HEK293 (cell line): ENCODE measurements at regions not wholly inside any gene's neighbourhood (a gene's known extent, or its start where the extent isn't known, plus 50 kb on each side); places are given as distances from the start of the nearest gene placed in this dataset.

Experiments used
- CTCF ChIA-PET: fragments of 350-600 bp; formaldehyde crosslinking; extraction: SDS; loops from one replicate; lab custom pipeline; 2021; ENCODE audit warnings: antibody characterized with exemption; lab: Yijun Ruan, JAX
- POLR2A ChIA-PET: fragments of 300-600 bp; formaldehyde crosslinking; extraction: SDS; loops from one replicate; lab custom pipeline; 2020; ENCODE audit warnings: antibody characterized with exemption, inconsistent platforms; lab: Yijun Ruan, JAX
- H3K27ac ChIP-seq: fragments of 200-500 bp; sonication (Bioruptor generic); 2 replicates; pipeline ENCODE4 v1.5.1; 2014; ENCODE audit warnings: low read depth, low read length, control low read depth, inconsistent platforms; ENCODE audit errors: extremely low read depth
- H3K36me3 ChIP-seq, 2 experiments: fragments of 200-500 bp in 1 of 2; sonication (Bioruptor generic) in 1 of 2; 1 replicate in 1 of 2; 2 replicates in 1 of 2; pipeline ENCODE4 v1.5.1; 2014 to 2017; ENCODE audit warnings: inconsistent platforms in 2 of 2, low read length in 2 of 2; ENCODE audit not compliant: control insufficient read depth in 2 of 2, insufficient read depth in 1 of 2
- H3K4me1 ChIP-seq: fragments of 200-500 bp; sonication (Bioruptor generic); 2 replicates; pipeline ENCODE4 v1.5.1; 2014; ENCODE audit warnings: mild to moderate bottlenecking, low read length, inconsistent platforms; ENCODE audit not compliant: control insufficient read depth, insufficient read depth
- H3K4me3 ChIP-seq: 2 replicates; pipeline ENCODE4 v1.5.1; 2011; ENCODE audit warnings: low read depth, mild to moderate bottlenecking, control low read depth, low read length, moderate library complexity
- H3K9me3 ChIP-seq: fragments of 200-500 bp; sonication (Bioruptor generic); 2 replicates; pipeline ENCODE4 v1.5.1; 2014; ENCODE audit warnings: low read depth, low read length, inconsistent platforms; ENCODE audit not compliant: control insufficient read depth, insufficient read depth
- EGR2 ChIP-seq: fragments of 450-650 bp; formaldehyde crosslinking; IDR thresholded peaks from 2 replicates; pipeline ENCODE4 v1.5.1; 2016; ENCODE audit warnings: low read depth, missing biosample characterization, missing genetic modification characterization
- GLI2 ChIP-seq: fragments of 450-650 bp; formaldehyde crosslinking; IDR thresholded peaks from 2 replicates; pipeline ENCODE4; 2017; ENCODE audit warnings: missing biosample characterization, missing genetic modification characterization, low read depth, borderline replicate concordance
- HOXC10 ChIP-seq: sonication (generic); formaldehyde crosslinking; IDR thresholded peaks from 2 replicates; pipeline ENCODE4 v1.8.1; 2023; ENCODE audit warnings: mild to moderate bottlenecking, missing genetic modification reagents
- MYNN ChIP-seq: fragments of 450-650 bp; formaldehyde crosslinking; IDR thresholded peaks from 2 replicates; pipeline ENCODE4 v1.5.1; 2016; ENCODE audit warnings: missing biosample characterization, missing genetic modification characterization, borderline replicate concordance
- RBAK ChIP-seq: fragments of 450-650 bp; formaldehyde crosslinking; IDR thresholded peaks from 2 replicates; pipeline ENCODE4 v1.5.1; 2016; ENCODE audit warnings: missing biosample characterization, missing genetic modification characterization
- SP3 ChIP-seq: fragments of 450-650 bp; formaldehyde crosslinking; IDR thresholded peaks from 2 replicates; pipeline ENCODE4 v1.5.1; 2016; ENCODE audit warnings: missing biosample characterization, missing genetic modification characterization
- TCF7L2 ChIP-seq: IDR thresholded peaks from 2 replicates; pipeline ENCODE4 v1.6.1; 2011; ENCODE audit warnings: low read depth, mild to moderate bottlenecking, inconsistent platforms, low read length, moderate library complexity, borderline replicate concordance
- WT1 ChIP-seq: fragments of 450-650 bp; formaldehyde crosslinking; IDR thresholded peaks from 2 replicates; pipeline ENCODE4 v1.5.1; 2016; ENCODE audit warnings: missing biosample characterization, missing genetic modification characterization
- ZBTB1 ChIP-seq: fragments of 450-650 bp; formaldehyde crosslinking; IDR thresholded peaks from 2 replicates; pipeline ENCODE4 v1.5.1; 2016; ENCODE audit warnings: missing biosample characterization, missing genetic modification characterization
- ZEB2 ChIP-seq: fragments of 450-650 bp; formaldehyde crosslinking; IDR thresholded peaks from 2 replicates; pipeline ENCODE4 v1.5.1; 2016; ENCODE audit warnings: missing biosample characterization, missing genetic modification characterization
- ZFP3 ChIP-seq: fragments of 450-650 bp; formaldehyde crosslinking; IDR thresholded peaks from 2 replicates; pipeline ENCODE4 v1.5.1; 2016; ENCODE audit warnings: low read depth, missing biosample characterization, missing genetic modification characterization
- ZNF140 ChIP-seq: fragments of 450-650 bp; formaldehyde crosslinking; IDR thresholded peaks from 2 replicates; pipeline ENCODE4 v1.5.1; 2016; ENCODE audit warnings: missing biosample characterization, missing genetic modification characterization
- ZNF24 ChIP-seq: fragments of 450-650 bp; formaldehyde crosslinking; IDR thresholded peaks from 2 replicates; pipeline ENCODE4 v1.5.1; 2016; ENCODE audit warnings: missing biosample characterization, missing genetic modification characterization
- ZNF248 ChIP-seq: fragments of 450-650 bp; formaldehyde crosslinking; IDR thresholded peaks from 2 replicates; pipeline ENCODE4 v1.5.1; 2017; ENCODE audit warnings: missing biosample characterization, missing genetic modification characterization
- ZNF280C ChIP-seq: fragments of 450-650 bp; formaldehyde crosslinking; IDR thresholded peaks from 2 replicates; pipeline ENCODE4 v1.5.1; 2016; ENCODE audit warnings: missing biosample characterization, missing genetic modification characterization
- ZNF366 ChIP-seq: fragments of 450-650 bp; formaldehyde crosslinking; conservative IDR thresholded peaks from 2 replicates; pipeline ENCODE4 v1.5.1; 2016; ENCODE audit warnings: missing biosample characterization, missing genetic modification characterization
- ZNF529 ChIP-seq: fragments of 450-650 bp; formaldehyde crosslinking; IDR thresholded peaks from 2 replicates; pipeline ENCODE4 v1.5.1; 2017; ENCODE audit warnings: missing genetic modification characterization, missing biosample characterization; ENCODE audit not compliant: insufficient replicate concordance
- ZNF654 ChIP-seq: fragments of 450-650 bp; formaldehyde crosslinking; IDR thresholded peaks from 2 replicates; pipeline ENCODE4 v1.5.1; 2016; ENCODE audit warnings: low read depth, missing biosample characterization, missing genetic modification characterization
- ZNF776 ChIP-seq: fragments of 450-650 bp; formaldehyde crosslinking; IDR thresholded peaks from 2 replicates; pipeline ENCODE4 v1.5.0; 2017; ENCODE audit warnings: missing biosample characterization, missing genetic modification characterization, borderline replicate concordance
- ZNF837 ChIP-seq: fragments of 450-650 bp; formaldehyde crosslinking; IDR thresholded peaks from 2 replicates; pipeline ENCODE4 v1.5.1; 2016; ENCODE audit warnings: missing biosample characterization, missing genetic modification characterization

- TF ChIP-seq ZNF366 = no peak
- TF ChIP-seq ZNF654 (tag by site-specific recombination) = peak; percentile 79
- TF ChIP-seq, all 188 proteins: peak for 3
Measured at GRCh38 chr1:93021539-93022134, 57.4 kb upstream of the MTF2 start (continued).

- POLR2A ChIA-PET = no interaction called here
- H3K4me3 ChIP-seq = no peak overlapping the region
- CTCF ChIA-PET = interaction anchor here (1.1 to 4.2 kb wide), 4 partner anchors 34 to 544 kb away, joined by 3 to 48 read pairs (median 4); no protein-coding TSS in a partner anchor
Measured at GRCh38 chr1:93022580-93022979, 56.5 kb upstream of the MTF2 start.

GRCh38 chr1:93023281-93023680, 55.8 kb upstream of the MTF2 start:
- H3K27ac ChIP-seq = no peak overlapping the region

More at GRCh38 chr1:93022580-93022979, 56.5 kb upstream of the MTF2 start:
- Histone ChIP-seq H3K27ac (no peak overlapping the region), H3K36me3 (no peaks in the 10 kb centered on the region), H3K4me1 (no peaks in the 10 kb centered on the region), H3K9me3 (no peaks in the 10 kb centered on the region)
- TF ChIP-seq ZNF280C = no peak
- TF ChIP-seq ZBTB1 (tag by site-specific recombination) = no peak
- TF ChIP-seq TCF7L2 = no peak
- no peak for TF ChIP-seq HOXC10
- no peak for TF ChIP-seq RBAK (tag by site-specific recombination)
- no peak for TF ChIP-seq SP3
- TF ChIP-seq ZEB2 = no peak
- TF ChIP-seq GLI2 = no peak
- no peak for TF ChIP-seq ZNF776 (tag by site-specific recombination)
- TF ChIP-seq EGR2 (tag by site-specific recombination) = no peak
- no peak for TF ChIP-seq ZNF837 (tag by site-specific recombination)
- no peak for TF ChIP-seq ZNF529

GRCh38 chr1:93025572-93025971, 53.5 kb upstream of the MTF2 start:
- ChIA-PET POLR2A (interaction anchor here (0.6 kb wide), 1 partner anchor 53 kb away, joined by 3 read pairs; the partner anchor contains the start of gene MTF2), CTCF (interaction anchor here (4.2 kb wide), 1 partner anchor 37 kb away, joined by 48 read pairs; no protein-coding TSS in a partner anchor)
- TF ChIP-seq ZFP3 (no peak), WT1 (tag by site-specific recombination) (no peak), ZNF140 (tag by site-specific recombination) (no peak), MYNN (tag by site-specific recombination) (no peak), ZNF248 (tag by site-specific recombination) (no peak)

More at GRCh38 chr1:93023281-93023680, 55.8 kb upstream of the MTF2 start:
- no peaks in the 10 kb centered on the region for H3K36me3 ChIP-seq
- no peak for TF ChIP-seq ZNF24 (tag by site-specific recombination)
- no peaks in the 10 kb centered on the region for H3K9me3 ChIP-seq
- POLR2A ChIA-PET = no interaction called here
- H3K4me1 ChIP-seq = no peaks in the 10 kb centered on the region
- H3K4me3 ChIP-seq = no peak overlapping the region
- CTCF ChIA-PET = interaction anchor here (0.6 to 4.2 kb wide), 7 partner anchors 10 to 164 kb away, joined by 3 to 48 read pairs (median 4); no protein-coding TSS in a partner anchor

More at GRCh38 chr1:93025572-93025971, 53.5 kb upstream of the MTF2 start:
- Histone ChIP-seq H3K27ac (no peak overlapping the region), H3K4me1 (no peaks in the 10 kb centered on the region), H3K36me3 (no peaks in the 10 kb centered on the region), H3K9me3 (no peaks in the 10 kb centered on the region), H3K4me3 (no peak overlapping the region)
